Activated CD4-positive, alpha-beta T cell treated with anti-CD3 and anti-CD28 coated beads, Interleukin-2, amount 50 U/mL, for 24 hours (primary cell): ENCODE measurements at regions not wholly inside any gene's neighbourhood (a gene's known extent, or its start where the extent isn't known, plus 50 kb on each side); places are given as distances from the start of the nearest gene placed in this dataset.

Source experiments
- DNase-seq, 2 donors: peaks; one replicate each; pipeline ENCODE4 v3.0.0-alpha.2; 2020; ENCODE audit warnings: low read depth in 1 of 2, low spot score in 1 of 2

- no peak for DNase-seq
Measured at GRCh38 chr18:78579854-78580577, 399.6 kb upstream of the SALL3 start.

- DNase-seq: no peak
Measured at GRCh38 chr18:78580835-78581339, 398.7 kb upstream of the SALL3 start.

- DNase-seq: no peak
Measured at GRCh38 chr18:78582181-78582709, 397.4 kb upstream of the SALL3 start.

- DNase-seq: no peak
Measured at GRCh38 chr18:78582898-78583738, 396.5 kb upstream of the SALL3 start.

DNA sequence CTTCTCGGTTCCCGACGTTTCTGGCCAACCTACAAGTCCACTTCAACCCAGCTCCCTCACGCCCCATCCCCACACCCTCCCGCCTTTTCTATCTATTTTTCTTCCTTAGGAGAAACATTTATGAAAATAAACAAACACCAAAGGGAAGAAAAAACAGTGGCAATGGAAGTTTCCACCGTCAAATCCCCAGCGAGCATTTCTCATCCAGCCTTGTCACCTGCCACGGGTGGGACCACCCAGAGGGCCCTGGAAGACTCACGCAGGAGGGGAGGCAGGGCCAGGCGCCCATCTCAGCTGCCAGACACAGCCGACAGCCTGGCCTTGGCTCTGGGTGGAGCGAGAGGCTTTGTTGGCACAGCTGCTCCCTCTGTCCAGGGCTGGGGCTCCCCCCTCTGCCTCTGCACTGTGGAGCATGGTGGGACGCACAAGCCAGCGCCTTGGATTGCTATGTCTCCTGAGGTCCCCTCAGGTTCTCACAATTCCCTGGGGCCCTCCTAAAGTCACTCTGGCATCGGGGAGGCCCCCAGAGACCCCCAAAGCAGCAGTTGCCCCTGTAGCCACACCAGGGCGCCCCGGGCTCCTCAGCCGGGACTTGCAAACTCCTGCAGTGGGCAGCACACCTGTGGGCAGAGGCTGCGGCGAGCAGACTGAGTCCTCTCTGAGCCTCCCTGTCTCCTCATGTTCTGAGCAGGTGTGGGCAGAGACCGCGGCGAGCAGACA, 395.7 kb upstream of the SALL3 start:
- DNase-seq: no peak

DNA sequence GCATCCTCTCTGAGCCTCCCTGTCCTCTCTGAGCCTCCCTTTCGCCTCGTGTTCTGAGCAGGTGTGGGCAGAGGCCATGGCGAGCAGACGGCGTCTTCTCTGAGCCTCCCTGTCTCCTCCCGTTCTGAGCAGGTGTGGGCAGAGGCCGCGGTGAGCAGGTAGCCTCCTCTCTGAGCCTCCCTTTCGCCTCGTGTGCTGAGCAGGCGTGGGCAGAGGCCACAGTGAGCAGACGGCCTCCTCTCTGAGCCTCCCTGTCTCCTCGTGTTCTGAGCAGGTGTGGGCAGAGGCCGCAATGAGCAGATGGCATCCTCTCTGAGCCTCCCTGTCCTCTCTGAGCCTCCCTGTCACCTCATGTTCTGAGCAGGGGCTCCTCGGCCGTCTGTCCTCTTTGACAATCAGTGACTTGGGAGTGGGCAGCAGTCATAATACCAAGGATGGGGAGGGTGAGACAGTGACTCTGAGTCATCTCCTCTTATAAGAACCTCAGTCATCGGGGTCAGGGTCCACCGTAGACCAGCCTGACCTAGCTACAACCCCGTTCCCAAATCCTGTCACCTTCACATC, 395.1 kb upstream of the SALL3 start:
- DNase-seq: no peak

GRCh38 chr18:78586586-78586985, 393.0 kb upstream of the SALL3 start:
- DNase-seq: no peak

DNA sequence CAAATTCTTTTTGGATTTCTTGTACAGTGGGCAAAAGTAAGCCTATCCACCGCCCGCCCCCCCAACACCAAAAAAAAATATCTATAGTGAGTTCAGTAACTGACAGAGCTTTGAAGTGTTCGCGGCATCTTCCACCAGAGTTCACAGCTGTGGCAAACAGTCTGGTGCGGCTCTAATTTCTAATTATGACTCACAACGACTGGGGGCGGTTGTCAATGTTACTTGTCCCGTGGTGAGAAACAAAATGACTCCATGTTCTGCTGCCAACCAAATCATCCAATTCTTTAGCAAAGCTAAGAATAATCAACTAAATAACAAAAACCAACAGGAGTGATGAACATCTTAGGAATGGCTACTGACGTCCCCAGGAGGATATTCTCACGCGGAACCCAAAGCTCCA, 392.5 kb upstream of the SALL3 start:
- DNase-seq: no peak

DNA sequence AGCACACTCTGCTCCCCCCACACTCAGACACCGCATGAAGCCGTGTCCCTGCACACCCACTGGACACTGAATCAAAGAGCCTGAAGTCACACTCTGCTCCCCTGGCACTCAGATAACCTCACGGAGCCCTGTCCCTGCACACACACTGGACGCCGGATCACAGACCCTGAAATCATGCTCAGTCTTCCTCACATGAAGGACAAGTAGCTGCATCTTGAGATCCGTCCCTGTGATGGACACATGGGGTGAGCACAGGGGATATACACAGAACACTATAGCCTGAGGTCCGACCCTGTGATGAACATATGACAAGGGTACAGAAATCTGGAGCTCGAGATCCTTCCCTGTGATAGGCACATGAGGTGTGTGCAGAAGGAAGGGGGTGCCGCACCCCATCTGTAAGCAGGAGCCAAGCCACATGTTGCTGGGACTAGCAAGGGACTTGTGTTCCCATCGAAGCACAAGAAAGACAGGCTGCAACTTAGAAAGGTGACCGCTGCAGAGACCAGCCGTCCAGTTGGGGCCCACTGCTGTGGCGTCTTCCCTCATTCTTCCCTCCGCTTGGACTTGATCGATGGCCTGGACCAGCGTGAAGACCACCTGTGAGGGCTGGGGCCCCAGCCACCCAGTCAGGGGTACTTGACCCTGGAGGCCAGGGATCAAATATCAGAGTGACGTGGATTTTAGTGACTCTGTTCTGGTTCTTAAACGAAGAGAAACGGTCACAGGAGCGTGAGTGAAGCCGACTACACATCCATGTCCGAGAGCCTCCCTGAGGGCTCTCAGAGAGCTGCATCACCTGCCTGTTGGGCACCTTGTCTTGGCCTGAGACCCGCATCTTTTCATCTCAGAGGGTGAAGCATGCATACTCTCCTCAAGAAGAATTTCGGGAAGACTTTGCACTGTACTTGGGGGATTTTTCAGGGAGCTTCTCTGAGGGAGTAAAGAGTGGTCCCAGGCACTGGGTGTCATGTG, 391.7 kb upstream of the SALL3 start:
- no peak for DNase-seq

GRCh38 chr18:78589916-78590437, 389.6 kb upstream of the SALL3 start:
- DNase-seq: no peak

DNA sequence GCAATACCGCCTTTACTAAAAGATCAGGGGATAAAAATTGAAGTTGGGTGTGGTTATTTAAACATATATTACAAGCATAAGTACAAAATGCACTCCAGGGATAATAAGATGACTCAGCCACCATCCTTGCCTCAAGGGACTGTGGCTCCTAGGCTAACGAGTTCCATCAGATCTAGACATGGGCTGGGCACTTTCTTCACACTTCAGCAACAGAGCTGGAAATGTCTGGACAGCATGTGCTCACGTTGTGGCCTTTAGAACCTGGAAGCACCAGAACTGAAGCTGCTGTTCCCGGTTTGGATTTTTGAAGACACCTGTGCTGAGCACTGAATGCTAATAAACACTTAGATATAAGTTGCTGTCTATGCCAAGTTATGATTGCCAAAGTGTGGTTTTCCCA, 384.2 kb upstream of the SALL3 start:
- no peak for DNase-seq

GRCh38 chr18:78595924-78596573, 383.6 kb upstream of the SALL3 start:
- DNase-seq: no peak

DNA sequence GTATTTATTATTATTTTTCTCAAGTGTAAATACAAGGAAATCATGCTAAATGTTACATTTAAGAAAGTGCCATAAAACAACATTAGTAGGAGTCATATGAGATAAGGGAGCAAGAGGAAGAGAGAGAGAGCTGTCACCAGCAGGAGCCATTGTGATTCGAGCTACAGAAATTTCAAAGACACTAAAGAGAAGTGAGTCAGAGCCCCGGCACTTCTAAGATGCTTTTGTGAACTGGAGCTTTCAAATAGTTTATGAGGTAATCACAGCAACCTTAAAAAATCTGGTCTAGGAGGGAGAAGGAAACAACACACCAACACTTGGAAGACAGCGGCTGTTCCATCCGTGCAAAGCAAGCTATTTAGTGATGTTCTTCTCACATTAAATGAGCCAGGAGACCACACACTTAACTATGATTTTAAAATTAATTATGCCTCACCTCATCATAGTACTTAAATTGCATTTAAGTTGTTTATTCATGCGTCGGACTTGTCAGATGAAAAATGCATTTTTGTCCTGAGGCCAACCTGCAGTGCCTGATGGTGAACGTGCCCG, 382.7 kb upstream of the SALL3 start:
- DNase-seq: no peak

DNA sequence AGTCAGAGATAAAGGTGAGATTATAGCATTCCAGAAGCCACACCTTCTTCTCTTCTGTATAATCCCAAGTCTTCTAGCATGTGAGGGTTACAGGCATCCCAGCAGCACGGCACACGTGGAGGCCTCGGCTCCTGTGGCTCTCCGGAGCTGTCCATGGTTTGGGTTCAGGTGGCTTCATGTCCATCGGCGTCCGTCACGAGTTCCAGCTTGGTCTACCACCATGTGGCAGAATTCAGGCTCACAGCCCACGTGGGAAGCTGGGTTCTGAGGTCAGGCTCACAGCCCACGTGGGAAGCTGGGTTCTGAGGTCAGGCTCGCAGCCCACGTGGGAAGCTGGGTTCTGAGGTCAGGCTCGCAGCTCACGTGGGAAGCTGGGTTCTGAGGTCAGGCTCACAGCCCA, 378.3 kb upstream of the SALL3 start:
- no peak for DNase-seq

GRCh38 chr18:78601923-78602322, 377.7 kb upstream of the SALL3 start:
- DNase-seq: no peak

- DNase-seq: no peak
Measured at GRCh38 chr18:78602430-78602829, 377.2 kb upstream of the SALL3 start.

DNA sequence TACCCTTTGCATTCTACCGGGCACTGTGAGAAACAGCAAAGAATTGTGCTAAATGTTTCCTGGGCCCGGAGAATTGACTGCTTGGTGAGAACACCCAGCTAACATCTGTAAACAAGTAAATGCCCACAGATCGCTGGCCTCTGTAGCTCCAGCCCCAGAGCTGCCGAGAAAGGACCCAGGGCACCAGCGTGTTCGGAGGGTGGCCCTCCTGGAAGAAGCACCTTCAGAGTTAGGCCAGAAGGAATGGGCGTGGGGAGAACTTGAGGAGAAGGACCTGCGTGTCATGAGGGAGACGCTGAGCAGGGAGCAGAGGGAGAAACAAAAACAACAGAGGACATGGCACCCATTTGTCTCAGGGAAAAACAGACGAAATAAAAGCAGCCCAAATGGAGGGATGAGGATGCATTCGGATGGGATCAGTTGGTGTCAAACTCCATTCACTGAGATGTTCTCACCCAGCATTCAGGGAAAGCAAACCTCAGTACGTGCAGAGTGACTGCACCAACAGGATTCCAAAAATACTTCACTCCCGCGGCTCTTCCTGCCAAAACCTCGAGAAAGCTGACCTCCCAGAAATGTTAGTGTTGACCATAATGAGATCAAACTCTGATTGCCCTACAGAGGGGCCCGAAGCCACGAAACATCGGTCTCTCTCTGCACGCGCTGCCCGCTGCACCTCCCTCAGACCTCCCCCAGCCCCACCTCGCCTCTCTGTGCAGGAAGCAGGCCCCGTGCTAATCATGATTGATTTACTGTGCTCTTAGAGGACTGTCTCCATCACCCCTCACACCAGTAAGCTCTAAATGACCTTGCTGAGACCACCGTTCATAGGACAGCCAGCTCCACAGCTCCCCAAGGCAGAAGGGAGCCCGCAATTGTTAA, 376.3 kb upstream of the SALL3 start:
- no peak for DNase-seq

DNA sequence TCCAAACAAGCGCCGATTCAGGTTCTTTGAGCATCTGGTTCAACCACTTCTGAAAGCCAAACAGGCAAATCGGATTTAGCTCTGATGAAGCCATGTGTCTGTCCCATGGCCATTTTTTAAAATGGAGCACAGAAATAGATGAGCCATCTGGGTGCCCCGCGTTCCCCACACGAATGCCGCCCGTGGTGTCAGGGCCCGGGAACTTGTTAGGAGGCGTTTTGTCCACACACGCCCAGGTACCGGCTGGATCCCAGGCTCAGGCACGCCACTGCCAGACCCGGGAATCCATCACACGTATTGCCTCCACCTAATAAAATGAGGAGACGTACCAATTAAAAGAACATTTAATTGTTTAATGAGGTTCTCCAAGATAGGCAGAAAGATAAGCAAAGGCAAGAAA, 374.4 kb upstream of the SALL3 start:
- DNase-seq: no peak
